HCT116 (cell line): ENCODE measurements at regions not wholly inside any gene's neighbourhood (a gene's known extent, or its start where the extent isn't known, plus 50 kb on each side); places are given as distances from the start of the nearest gene placed in this dataset.

Experiments
- ATAC-seq: fragments of 200-7000 bp; cut with Tn5 transposase; 2 replicates; pipeline ENCODE4 v1.9.1; 2020; ENCODE audit warnings: mild to moderate bottlenecking, moderate library complexity
- BruUV-seq: library from RNA; stranded (reverse); fragments of 400-500 nt; replicated peaks from 2 replicates; lab custom pipeline; 2021; lab: Mats Ljungman, UMichigan
- CTCF ChIA-PET: fragments of 300-600 bp; sonication (Branson Sonifier 250); formaldehyde crosslinking; loops from one replicate; lab custom pipeline; 2021; ENCODE audit warnings: antibody characterized with exemption; lab: Charles Lee
- POLR2A ChIA-PET: fragments of 300-600, 350-600 bp; sonication (Branson Sonifier 250); formaldehyde crosslinking; loops from one replicate; lab custom pipeline; 2021; ENCODE audit warnings: antibody characterized with exemption; lab: Charles Lee
- RAD21 ChIA-PET, 2 experiments: fragments of 300-600 bp; sonication (Branson Sonifier 250); formaldehyde crosslinking; loops; one replicate each; lab custom pipeline; 2023; ENCODE audit warnings: low total read pairs in 2 of 2; ENCODE audit not compliant: uncharacterized antibody in 2 of 2, unreplicated experiment in 2 of 2, low non-redundant PET in 1 of 2; lab: Charles Lee
- DNase-seq: peaks from one replicate; pipeline ENCODE4 v3.0.0-alpha.2; 2010; ENCODE audit warnings: low read depth, low spot score
- H2AFZ ChIP-seq: fragments of 200-600 bp; shearing (Covaris generic), sonication (generic); 2 replicates; pipeline ENCODE4 v1.6.1; 2017; ENCODE audit warnings: low read depth, mixed run types, mixed read lengths, antibody characterized with exemption, low read length; ENCODE audit not compliant: poor library complexity, severe bottlenecking
- H3K27ac ChIP-seq: 2 replicates; pipeline ENCODE4 v1.5.1; 2012; ENCODE audit warnings: low read depth, low read length
- H3K27me3 ChIP-seq: fragments of 200-600 bp; sonication (generic); 2 replicates; pipeline ENCODE4 v1.6.1; 2016; ENCODE audit warnings: mixed run types, low read length, mixed read lengths; ENCODE audit not compliant: insufficient read depth
- H3K36me3 ChIP-seq, 2 experiments: fragments of 200-500 bp in 1 of 2; fragments of 200-600 bp in 1 of 2; sonication (Bioruptor generic) in 1 of 2; sonication (generic) in 1 of 2; 2 replicates each; pipeline versions ENCODE4 v1.5.1 to v1.6.1; 2014 to 2016; ENCODE audit warnings: low read length in 2 of 2, inconsistent platforms in 1 of 2, mixed read lengths in 1 of 2, mixed run types in 1 of 2; ENCODE audit not compliant: insufficient read depth in 2 of 2, control insufficient read depth in 1 of 2
- H3K4me1 ChIP-seq, 2 experiments: fragments of 200-600 bp in 1 of 2; sonication (generic) in 1 of 2; 2 replicates each; pipeline versions ENCODE4 v1.5.1 to v1.6.1; 2012 to 2017; ENCODE audit warnings: low read length in 2 of 2, inconsistent platforms in 1 of 2, mild to moderate bottlenecking in 1 of 2, mixed read lengths in 1 of 2, mixed run types in 1 of 2, moderate library complexity in 1 of 2; ENCODE audit not compliant: insufficient read depth in 2 of 2, control insufficient read depth in 1 of 2
- H3K4me2 ChIP-seq: fragments of 200-600 bp; sonication (generic); 2 replicates; pipeline ENCODE4 v1.6.1; 2017; ENCODE audit warnings: mixed run types, low read length, mixed read lengths
- H3K4me3 ChIP-seq, 2 experiments: fragments of 200-600 bp in 1 of 2; sonication (generic) in 1 of 2; replicated peaks in 1 of 2; 2 replicates each; pipeline ENCODE4 v1.5.1; 2011 to 2016; ENCODE audit warnings: low read length in 2 of 2, control low read depth in 1 of 2, low read depth in 1 of 2, mild to moderate bottlenecking in 1 of 2, mixed read lengths in 1 of 2, mixed run types in 1 of 2
- H3K79me2 ChIP-seq: fragments of 200-600 bp; sonication (generic); 2 replicates; pipeline ENCODE4 v1.6.1; 2017; ENCODE audit warnings: mild to moderate bottlenecking, mixed run types, low read length, moderate library complexity, mixed read lengths; ENCODE audit not compliant: insufficient read depth
- H3K9ac ChIP-seq: fragments of 200-600 bp; sonication (generic); 2 replicates; pipeline ENCODE4 v1.6.1; 2016; ENCODE audit warnings: low read length, mixed read lengths
- H3K9me2 ChIP-seq: fragments of 200-600 bp; sonication (generic), shearing (Covaris generic); 2 replicates; pipeline ENCODE4 v1.6.1; 2017; ENCODE audit warnings: mixed run types, mild to moderate bottlenecking, moderate library complexity; ENCODE audit not compliant: insufficient read depth
- H3K9me3 ChIP-seq, 2 experiments: fragments of 200-500 bp in 1 of 2; fragments of 200-600 bp in 1 of 2; sonication (Bioruptor generic) in 1 of 2; sonication (generic) in 1 of 2; 2 replicates each; pipeline ENCODE4 v1.6.1; 2014 to 2017; ENCODE audit warnings: low read length in 2 of 2, mixed read lengths in 2 of 2, inconsistent platforms in 1 of 2, low read depth in 1 of 2, mild to moderate bottlenecking in 1 of 2, mixed run types in 1 of 2, moderate library complexity in 1 of 2; ENCODE audit not compliant: control insufficient read depth in 1 of 2, insufficient read depth in 1 of 2
- H4K20me1 ChIP-seq: fragments of 200-600 bp; sonication (generic), shearing (Covaris generic); 2 replicates; pipeline ENCODE4 v1.6.1; 2017; ENCODE audit warnings: mixed run types, mild to moderate bottlenecking, moderate library complexity; ENCODE audit not compliant: insufficient read depth
- ELF1 ChIP-seq: IDR thresholded peaks from 2 replicates; pipeline ENCODE4 v1.6.1; 2012; ENCODE audit warnings: low read depth, borderline replicate concordance
- EZH2phosphoT487 ChIP-seq: fragments of 200-600 bp; IDR thresholded peaks from 2 replicates; pipeline ENCODE4 v1.6.1; 2018; ENCODE audit warnings: antibody characterized with exemption, borderline replicate concordance
- FOSL1 ChIP-seq: IDR thresholded peaks from 2 replicates; pipeline ENCODE4 v1.6.1; 2012; ENCODE audit warnings: low read depth
- JUND ChIP-seq: IDR thresholded peaks from 2 replicates; pipeline ENCODE4 v1.6.1; 2012
- POLR2AphosphoS5 ChIP-seq: IDR thresholded peaks from 2 replicates; pipeline ENCODE4 v1.6.1; 2011; ENCODE audit warnings: mild to moderate bottlenecking, low read depth, low read length, moderate library complexity
- SIN3A ChIP-seq: IDR thresholded peaks from 2 replicates; pipeline ENCODE4 v1.6.1; 2012; ENCODE audit warnings: low read depth
- SP1 ChIP-seq: IDR thresholded peaks from 2 replicates; pipeline ENCODE4 v1.6.1; 2012; ENCODE audit warnings: low read depth
- SRF ChIP-seq: IDR thresholded peaks from 2 replicates; pipeline ENCODE4 v1.6.1; 2012; ENCODE audit warnings: low read depth
- TCF7L2 ChIP-seq: IDR thresholded peaks from 2 replicates; pipeline ENCODE4 v1.7.0; 2011; ENCODE audit warnings: borderline replicate concordance, inconsistent platforms; ENCODE audit not compliant: insufficient read depth, insufficient read length; ENCODE audit errors: extremely low read depth
- ZFX ChIP-seq: fragments of 450-650 bp; IDR thresholded peaks from 2 replicates; pipeline ENCODE4 v1.6.1; 2017
- intact Hi-C: fragments of 100-400 bp; cut with micrococcal nuclease; formaldehyde crosslinking; loops from 2 replicates; pipeline ENCODE4 v1.10.0; 2022
- TF ChIP-seq, protein P1 (sequence below): IDR thresholded peaks from 2 replicates; pipeline ENCODE4 v1.6.1; 2012
- TF ChIP-seq, protein P2 (sequence below): IDR thresholded peaks from 2 replicates; pipeline ENCODE4 v1.6.1; 2011; ENCODE audit warnings: mild to moderate bottlenecking, low read length, moderate library complexity; ENCODE audit not compliant: insufficient replicate concordance; ENCODE audit errors: extremely low read depth

DNA sequence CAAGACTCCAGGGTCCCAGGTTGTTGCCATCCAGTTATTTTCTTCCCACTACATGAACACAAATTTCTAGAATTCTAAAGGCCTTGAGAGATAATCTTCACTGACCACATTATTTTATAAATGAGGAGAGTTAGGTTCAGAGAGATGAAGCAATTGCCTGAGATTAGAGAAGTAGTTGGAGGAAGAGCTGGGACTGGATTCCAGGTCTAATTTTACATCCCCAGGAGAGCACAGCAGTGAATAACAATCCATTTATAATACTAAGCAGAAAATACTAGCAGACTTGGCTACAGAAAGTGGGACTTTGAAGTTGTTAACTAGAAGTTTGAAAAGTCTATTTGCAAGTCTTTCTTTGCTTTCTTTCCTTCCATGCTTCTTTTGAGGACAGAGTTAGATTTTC, 231.3 kb upstream of the S100G start:
- H3K9ac ChIP-seq = no peak overlapping the region
- H3K9me2 ChIP-seq = no peaks in the 10 kb centered on the region
- intact Hi-C loops = no loop called here
- H2AFZ ChIP-seq = no peak overlapping the region
- no peaks in the 10 kb centered on the region for H3K4me1 ChIP-seq
- H3K27me3 ChIP-seq = no peaks in the 10 kb centered on the region
- no peak overlapping the region for H3K27ac ChIP-seq
- RAD21 ChIA-PET = no interaction called here
- CTCF ChIA-PET = no interaction called here
- H3K79me2 ChIP-seq = no peaks in the 10 kb centered on the region
- DNase-seq (no peak), ATAC-seq (no peak)
- no peaks in the 10 kb centered on the region for H3K36me3 ChIP-seq
- no TSS peak for BruUV-seq
- POLR2A ChIA-PET = no interaction called here
- no peaks in the 10 kb centered on the region for H3K9me3 ChIP-seq
- no peak for TF ChIP-seq TCF7L2
- TF ChIP-seq ZFX = no peak
- TF ChIP-seq, protein P1, sequence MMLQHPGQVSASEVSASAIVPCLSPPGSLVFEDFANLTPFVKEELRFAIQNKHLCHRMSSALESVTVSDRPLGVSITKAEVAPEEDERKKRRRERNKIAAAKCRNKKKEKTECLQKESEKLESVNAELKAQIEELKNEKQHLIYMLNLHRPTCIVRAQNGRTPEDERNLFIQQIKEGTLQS = no peak
- no peak for TF ChIP-seq SIN3A
- TF ChIP-seq JUND = no peak
- no peak for TF ChIP-seq FOSL1
- TF ChIP-seq, protein P2, sequence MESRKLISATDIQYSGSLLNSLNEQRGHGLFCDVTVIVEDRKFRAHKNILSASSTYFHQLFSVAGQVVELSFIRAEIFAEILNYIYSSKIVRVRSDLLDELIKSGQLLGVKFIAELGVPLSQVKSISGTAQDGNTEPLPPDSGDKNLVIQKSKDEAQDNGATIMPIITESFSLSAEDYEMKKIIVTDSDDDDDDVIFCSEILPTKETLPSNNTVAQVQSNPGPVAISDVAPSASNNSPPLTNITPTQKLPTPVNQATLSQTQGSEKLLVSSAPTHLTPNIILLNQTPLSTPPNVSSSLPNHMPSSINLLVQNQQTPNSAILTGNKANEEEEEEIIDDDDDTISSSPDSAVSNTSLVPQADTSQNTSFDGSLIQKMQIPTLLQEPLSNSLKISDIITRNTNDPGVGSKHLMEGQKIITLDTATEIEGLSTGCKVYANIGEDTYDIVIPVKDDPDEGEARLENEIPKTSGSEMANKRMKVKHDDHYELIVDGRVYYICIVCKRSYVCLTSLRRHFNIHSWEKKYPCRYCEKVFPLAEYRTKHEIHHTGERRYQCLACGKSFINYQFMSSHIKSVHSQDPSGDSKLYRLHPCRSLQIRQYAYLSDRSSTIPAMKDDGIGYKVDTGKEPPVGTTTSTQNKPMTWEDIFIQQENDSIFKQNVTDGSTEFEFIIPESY = no peak
- no peaks in the 10 kb centered on the region for H4K20me1 ChIP-seq
- H3K4me3 ChIP-seq = no peak overlapping the region
- no peak overlapping the region for H3K4me2 ChIP-seq

DNA sequence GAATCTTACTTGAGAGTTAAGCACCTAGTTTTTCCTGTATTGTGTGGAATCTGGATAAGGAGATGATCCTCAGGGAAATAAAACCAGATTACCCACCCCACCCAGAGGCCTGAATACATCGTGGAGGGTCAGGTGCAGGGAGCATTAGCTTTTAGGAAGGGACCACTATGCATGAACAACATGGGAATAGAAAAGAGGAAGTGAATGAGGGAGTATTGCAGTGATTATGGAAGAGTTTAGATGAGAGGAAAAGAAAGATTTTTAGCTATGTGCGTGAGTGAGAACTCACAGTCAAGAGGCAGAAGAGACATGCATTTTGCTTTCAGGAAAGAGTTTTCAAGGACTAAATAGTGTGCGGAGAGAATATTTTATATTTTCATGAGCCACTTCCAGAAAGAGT, 222.3 kb upstream of the S100G start:
- H2AFZ ChIP-seq = no peak overlapping the region
- H3K9me3 ChIP-seq = no peaks in the 10 kb centered on the region
- H4K20me1 ChIP-seq = no peaks in the 10 kb centered on the region
- no peaks in the 10 kb centered on the region for H3K79me2 ChIP-seq
- H3K27me3 ChIP-seq = no peaks in the 10 kb centered on the region
- TF ChIP-seq SRF (no peak), ELF1 (no peak), SP1 (no peak), EZH2phosphoT487 (no peak), POLR2AphosphoS5 (no peak)
- TF ChIP-seq, protein P2 = no peak
- TF ChIP-seq, all 23 proteins: peak for 0
- RAD21 ChIA-PET = no interaction called here
- intact Hi-C loops = no loop called here
- Histone ChIP-seq H3K4me2 (no peak overlapping the region), H3K9ac (no peak overlapping the region), H3K36me3 (no peaks in the 10 kb centered on the region), H3K4me3 (no peak overlapping the region), H3K9me2 (no peaks in the 10 kb centered on the region), H3K4me1 (no peaks in the 10 kb centered on the region), H3K27ac (no peak overlapping the region)
- CTCF ChIA-PET = no interaction called here
- DNase-seq (no peak), ATAC-seq (no peak)
- POLR2A ChIA-PET = no interaction called here
- BruUV-seq = no TSS peak
